ENCODE measurements at regions not wholly inside any gene's neighbourhood (a gene's known extent, or its start where the extent isn't known, plus 50 kb on each side); places are given as distances from the start of the nearest gene placed in this dataset.

DNA sequence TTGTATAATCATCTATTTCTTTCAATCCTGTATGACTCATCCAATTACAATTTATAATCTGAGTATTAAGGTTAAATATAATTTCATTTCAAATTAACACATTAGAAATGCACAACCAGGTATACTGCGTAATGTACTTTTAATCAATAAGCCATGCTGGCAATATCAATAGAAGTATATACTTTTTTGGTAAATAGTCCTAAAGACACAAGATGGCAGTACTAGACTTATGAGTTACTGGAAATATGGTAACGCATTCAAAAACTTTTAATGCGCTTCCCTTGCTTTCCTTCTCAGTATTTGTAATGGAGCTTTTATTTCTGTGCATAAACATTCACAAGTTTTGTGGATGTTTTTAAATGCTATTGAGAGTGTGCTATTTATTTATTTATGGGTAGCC is 1162.0 kb upstream of the TMPRSS15 start:
- Mint-ChIP-seq H3K9me3 (peaks cover 21% of the 10 kb centered on the region), H3K27ac (no peak overlapping the region), H3K4me1 (no peaks in the 10 kb centered on the region), H3K27me3 (no peaks in the 10 kb centered on the region), H3K36me3 (ENCODE audit: low read depth) (no peaks in the 10 kb centered on the region), H3K4me3 (no peak overlapping the region)
- ChIA-PET POLR2A (no interaction called here), CTCF (no interaction called here)
- DNase-seq, result no peak

GRCh38 chr21:19566975-19567374 is 1163.4 kb upstream of the TMPRSS15 start:
- POLR2A ChIA-PET, result no interaction called here
- no peaks in the 10 kb centered on the region for H3K36me3 Mint-ChIP-seq (ENCODE audit: low read depth)
- no peaks in the 10 kb centered on the region for H3K27me3 Mint-ChIP-seq
- no peaks in the 10 kb centered on the region for H3K4me1 Mint-ChIP-seq
- peaks cover 21% of the 10 kb centered on the region for H3K9me3 Mint-ChIP-seq
- no peak overlapping the region for H3K27ac Mint-ChIP-seq
- no peak overlapping the region for H3K4me3 Mint-ChIP-seq
- DNase-seq, result no peak
- CTCF ChIA-PET, result no interaction called here

DNA sequence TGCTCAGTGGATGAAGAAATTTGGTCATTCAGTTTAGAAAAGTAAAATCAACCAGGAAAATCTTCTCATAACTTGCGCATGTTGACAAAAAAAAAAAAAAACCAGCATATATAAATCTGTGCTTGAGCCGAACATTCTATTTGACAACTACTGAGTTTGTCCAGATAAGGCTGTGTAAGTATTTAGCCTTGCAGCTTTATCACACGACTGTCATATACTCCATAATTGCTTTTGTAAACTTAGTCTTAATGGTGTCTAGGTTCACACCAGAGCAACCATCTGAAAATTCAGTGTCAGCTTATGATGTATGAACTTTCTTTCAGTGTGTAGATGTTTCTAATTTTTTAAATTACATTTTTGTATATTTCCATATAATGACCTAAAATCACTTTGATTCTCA is 1173.8 kb upstream of the TMPRSS15 start:
- no peak for DNase-seq
- no peaks in the 10 kb centered on the region for H3K4me1 Mint-ChIP-seq
- H3K27me3 Mint-ChIP-seq, result no peaks in the 10 kb centered on the region
- no peaks in the 10 kb centered on the region for H3K36me3 Mint-ChIP-seq (ENCODE audit: low read depth)
- ChIA-PET CTCF (no interaction called here), POLR2A (no interaction called here)
- H3K4me3 Mint-ChIP-seq, result no peak overlapping the region
- no peak overlapping the region for H3K27ac Mint-ChIP-seq
- peaks cover 4% of the 10 kb centered on the region for H3K9me3 Mint-ChIP-seq

- H3K27me3 Mint-ChIP-seq, result no peaks in the 10 kb centered on the region
- no peak overlapping the region for H3K27ac Mint-ChIP-seq
- no peak overlapping the region for H3K4me3 Mint-ChIP-seq
- H3K4me1 Mint-ChIP-seq, result no peaks in the 10 kb centered on the region
- POLR2A ChIA-PET, result no interaction called here
- CTCF ChIA-PET, result no interaction called here
- no peaks in the 10 kb centered on the region for H3K36me3 Mint-ChIP-seq (ENCODE audit: low read depth)
- H3K9me3 Mint-ChIP-seq, result peaks cover 10% of the 10 kb centered on the region
- no peak for DNase-seq
These were observed 1186.5 kb upstream of the TMPRSS15 start for GRCh38 chr21:19590044-19590443.

- DNase-seq, result no peak
- Mint-ChIP-seq H3K27ac (no peak overlapping the region), H3K9me3 (peaks cover 8% of the 10 kb centered on the region), H3K27me3 (no peaks in the 10 kb centered on the region), H3K4me1 (no peaks in the 10 kb centered on the region), H3K4me3 (no peak overlapping the region), H3K36me3 (ENCODE audit: low read depth) (no peaks in the 10 kb centered on the region)
- POLR2A ChIA-PET, result no interaction called here
- CTCF ChIA-PET, result no interaction called here
These were observed 1199.5 kb upstream of the TMPRSS15 start for GRCh38 chr21:19603011-19603593.

GRCh38 chr21:19608101-19608621 is 1204.6 kb upstream of the TMPRSS15 start:
- no peak overlapping the region for H3K27ac Mint-ChIP-seq
- H3K4me1 Mint-ChIP-seq, result no peaks in the 10 kb centered on the region
- DNase-seq, result no peak
- no peaks in the 10 kb centered on the region for H3K36me3 Mint-ChIP-seq (ENCODE audit: low read depth)
- no peak overlapping the region for H3K4me3 Mint-ChIP-seq
- ChIA-PET POLR2A (no interaction called here), CTCF (no interaction called here)
- peaks cover 12% of the 10 kb centered on the region for H3K9me3 Mint-ChIP-seq
- no peaks in the 10 kb centered on the region for H3K27me3 Mint-ChIP-seq

- H3K4me3 Mint-ChIP-seq, result no peak overlapping the region
- no peaks in the 10 kb centered on the region for H3K36me3 Mint-ChIP-seq (ENCODE audit: low read depth)
- ChIA-PET CTCF (no interaction called here), POLR2A (no interaction called here)
- no peak for DNase-seq
- no peaks in the 10 kb centered on the region for H3K27me3 Mint-ChIP-seq
- H3K4me1 Mint-ChIP-seq, result no peaks in the 10 kb centered on the region
- peaks cover 16% of the 10 kb centered on the region for H3K9me3 Mint-ChIP-seq
- H3K27ac Mint-ChIP-seq, result no peak overlapping the region
These were observed 1206.0 kb upstream of the TMPRSS15 start for GRCh38 chr21:19609611-19610010.

DNA sequence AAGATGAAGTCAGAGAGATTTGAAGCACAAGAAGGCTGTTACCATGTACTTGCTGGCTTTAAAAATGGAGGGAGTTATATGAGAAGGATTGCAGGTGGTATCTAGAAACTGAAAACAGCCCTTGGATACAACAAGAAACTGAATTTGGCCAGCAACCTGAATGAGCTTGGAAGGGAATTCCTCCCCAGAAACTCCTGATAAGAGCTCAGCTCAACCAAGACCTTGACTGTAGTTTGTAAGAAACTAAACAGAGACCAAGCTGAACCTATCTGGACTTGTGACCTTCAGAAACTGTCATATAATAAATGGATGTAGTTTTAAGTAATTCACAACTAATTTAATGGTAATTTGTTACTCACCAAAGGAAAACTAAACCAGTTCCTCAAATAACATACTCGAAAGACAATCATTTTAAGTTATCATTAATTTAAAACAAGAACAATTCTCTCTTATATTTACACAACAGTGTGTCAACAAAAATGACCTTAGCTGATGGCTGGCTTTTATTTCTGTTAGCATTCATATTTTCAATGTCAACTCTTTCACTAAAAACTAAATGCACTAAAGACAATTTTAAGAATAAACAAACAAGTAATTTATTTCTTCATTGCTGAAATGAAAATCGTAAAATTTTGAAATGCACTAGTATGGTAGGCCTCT is 1218.4 kb upstream of the TMPRSS15 start:
- Mint-ChIP-seq H3K9me3 (peaks cover 17% of the 10 kb centered on the region), H3K27ac (no peak overlapping the region), H3K4me1 (no peaks in the 10 kb centered on the region), H3K36me3 (ENCODE audit: low read depth) (no peaks in the 10 kb centered on the region), H3K27me3 (no peaks in the 10 kb centered on the region), H3K4me3 (no peak overlapping the region)
- ChIA-PET POLR2A (no interaction called here), CTCF (no interaction called here)
- DNase-seq, result no peak

DNA sequence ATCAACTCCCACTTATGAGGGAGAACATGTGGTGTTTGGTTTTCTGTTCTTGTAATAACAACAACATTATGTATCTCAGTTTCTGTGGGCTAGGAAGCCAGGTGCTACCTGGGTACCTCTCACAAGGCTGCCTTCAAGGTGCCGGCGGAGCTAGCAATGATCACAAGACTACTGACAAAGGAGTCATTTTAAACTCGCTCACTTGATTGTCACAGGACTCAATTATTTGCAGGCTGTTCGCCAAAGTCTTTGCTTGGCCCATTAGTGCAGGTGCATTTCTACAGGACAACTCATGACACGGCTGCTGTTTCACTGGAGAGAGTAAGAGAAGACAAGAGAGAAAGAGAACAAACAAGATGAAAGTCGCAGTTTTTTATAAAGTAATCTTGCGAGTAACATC is 1237.4 kb upstream of the TMPRSS15 start:
- Mint-ChIP-seq H3K27me3 (no peaks in the 10 kb centered on the region), H3K4me3 (no peak overlapping the region), H3K9me3 (peaks cover 6% of the 10 kb centered on the region), H3K4me1 (no peaks in the 10 kb centered on the region), H3K36me3 (ENCODE audit: low read depth) (no peaks in the 10 kb centered on the region), H3K27ac (no peak overlapping the region)
- ChIA-PET CTCF (no interaction called here), POLR2A (no interaction called here)
- DNase-seq, result no peak

DNA sequence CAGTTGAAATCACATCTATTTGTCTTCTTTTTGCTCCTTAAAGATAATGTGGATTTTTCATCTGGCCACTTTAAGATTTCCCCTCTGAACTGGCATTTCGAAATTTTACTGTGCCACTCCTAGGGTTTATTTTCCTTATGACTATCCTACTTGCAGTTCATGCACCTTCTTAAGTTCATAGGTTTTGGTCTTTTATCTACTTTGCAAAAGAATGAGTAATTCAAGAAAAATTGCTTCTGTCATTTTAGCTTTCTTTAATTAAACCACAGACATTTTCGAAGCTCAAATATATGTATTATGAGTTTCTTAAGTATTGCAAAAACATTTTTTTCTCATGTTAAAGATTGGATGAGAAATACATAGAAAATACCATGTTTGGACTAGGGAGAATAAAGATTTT is 1244.8 kb upstream of the TMPRSS15 start:
- H3K27ac Mint-ChIP-seq, result no peak overlapping the region
- CTCF ChIA-PET, result no interaction called here
- H3K36me3 Mint-ChIP-seq (ENCODE audit: low read depth), result no peaks in the 10 kb centered on the region
- H3K4me1 Mint-ChIP-seq, result no peaks in the 10 kb centered on the region
- no peak for DNase-seq
- POLR2A ChIA-PET, result no interaction called here
- H3K27me3 Mint-ChIP-seq, result no peaks in the 10 kb centered on the region
- peaks cover 4% of the 10 kb centered on the region for H3K9me3 Mint-ChIP-seq
- H3K4me3 Mint-ChIP-seq, result no peak overlapping the region

DNA sequence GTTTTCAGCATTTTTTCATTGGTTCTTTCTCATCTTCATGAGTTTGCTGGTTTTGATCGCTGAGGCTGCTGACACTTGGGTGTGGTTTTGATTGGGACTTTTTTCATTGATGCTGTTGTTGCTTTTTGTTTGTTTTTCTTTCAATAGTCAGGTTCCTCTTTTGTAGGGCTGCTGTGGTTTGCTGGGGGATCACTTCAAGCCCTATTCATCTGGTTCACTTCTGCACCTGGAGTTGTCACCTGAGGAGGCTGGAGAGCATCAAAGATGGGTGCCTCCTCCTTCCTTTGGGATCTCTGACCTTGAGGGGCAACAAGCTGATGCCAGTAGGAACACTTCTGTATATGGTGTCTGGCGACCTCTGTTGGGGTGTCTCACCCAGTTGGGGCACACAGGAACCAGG is 1279.9 kb upstream of the TMPRSS15 start:
- ChIA-PET CTCF (no interaction called here), POLR2A (no interaction called here)
- Mint-ChIP-seq H3K9me3 (peaks cover 24% of the 10 kb centered on the region), H3K27ac (no peak overlapping the region), H3K27me3 (no peaks in the 10 kb centered on the region), H3K4me1 (no peaks in the 10 kb centered on the region), H3K36me3 (ENCODE audit: low read depth) (no peaks in the 10 kb centered on the region), H3K4me3 (no peak overlapping the region)
- DNase-seq, result no peak

DNA sequence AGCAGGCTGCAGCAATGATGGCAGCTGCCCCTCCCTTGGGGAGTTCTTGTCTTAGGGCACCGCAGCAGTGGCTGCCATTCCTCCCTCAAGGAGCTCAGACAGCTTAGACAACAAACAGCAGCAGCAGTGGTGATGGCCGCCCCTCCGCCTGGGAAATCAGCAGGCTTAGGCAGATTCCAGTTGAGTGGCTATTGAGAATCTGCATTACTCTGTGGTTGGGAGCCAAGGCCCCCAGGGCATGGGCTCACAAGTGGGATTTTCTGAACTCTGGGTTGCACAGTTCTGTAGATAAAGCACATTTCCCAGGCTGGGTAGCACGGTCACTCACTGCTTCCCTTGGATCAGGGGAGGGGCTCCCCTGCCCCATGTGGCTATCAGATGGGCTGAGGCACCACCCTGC is 1280.7 kb upstream of the TMPRSS15 start:
- no peak for DNase-seq
- CTCF ChIA-PET, result no interaction called here
- Mint-ChIP-seq H3K27ac (no peak overlapping the region), H3K4me3 (no peak overlapping the region), H3K27me3 (no peaks in the 10 kb centered on the region), H3K9me3 (peaks cover 20% of the 10 kb centered on the region), H3K36me3 (ENCODE audit: low read depth) (no peaks in the 10 kb centered on the region), H3K4me1 (no peaks in the 10 kb centered on the region)
- POLR2A ChIA-PET, result no interaction called here

- Mint-ChIP-seq H3K4me3 (no peak overlapping the region), H3K27me3 (no peaks in the 10 kb centered on the region), H3K36me3 (ENCODE audit: low read depth) (no peaks in the 10 kb centered on the region), H3K27ac (no peak overlapping the region), H3K9me3 (peaks cover 10% of the 10 kb centered on the region), H3K4me1 (no peaks in the 10 kb centered on the region)
- no peak for DNase-seq
- POLR2A ChIA-PET, result no interaction called here
- CTCF ChIA-PET, result no interaction called here
These were observed 1288.6 kb upstream of the TMPRSS15 start for GRCh38 chr21:19692231-19692630.

GRCh38 chr21:19695796-19696195 is 1292.2 kb upstream of the TMPRSS15 start:
- Mint-ChIP-seq H3K9me3 (peaks cover 13% of the 10 kb centered on the region), H3K27me3 (no peaks in the 10 kb centered on the region), H3K4me3 (no peak overlapping the region), H3K36me3 (ENCODE audit: low read depth) (no peaks in the 10 kb centered on the region), H3K4me1 (no peaks in the 10 kb centered on the region), H3K27ac (no peak overlapping the region)
- POLR2A ChIA-PET, result no interaction called here
- CTCF ChIA-PET, result no interaction called here
- DNase-seq, result no peak

Measured in activated CD4-positive, alpha-beta memory T cell treated with anti-CD3 and anti-CD28 coated beads, Interleukin-2, amount 10 ng/mL, durations not matched to agents 7 days and 5 days (primary cell).